ENCODE measurements at regions not wholly inside any gene's neighbourhood (a gene's known extent, or its start where the extent isn't known, plus 50 kb on each side); places are given as distances from the start of the nearest gene placed in this dataset.

DNA sequence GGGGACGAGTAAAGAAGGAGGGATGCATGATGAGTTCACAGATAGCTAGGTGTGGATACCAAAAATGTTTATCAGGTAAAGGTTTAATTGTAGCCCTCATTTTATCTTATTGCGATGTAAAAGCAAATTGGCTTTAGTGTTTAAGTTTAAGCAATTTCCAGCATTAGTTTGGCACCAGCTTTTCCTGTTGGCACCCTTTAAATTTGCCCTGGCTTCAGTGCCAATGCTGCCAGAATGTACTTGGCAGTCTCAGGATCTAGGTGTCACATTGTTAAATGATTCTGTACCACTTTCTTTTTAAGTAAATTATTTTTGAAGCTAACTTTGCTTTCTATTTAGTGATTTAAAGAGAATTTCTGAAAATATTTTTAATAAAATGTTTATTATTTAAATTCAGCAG lies 681.8 kb downstream of the PCDH18 start:
- DNase-seq (ENCODE audit: low spot score): no peak

DNA sequence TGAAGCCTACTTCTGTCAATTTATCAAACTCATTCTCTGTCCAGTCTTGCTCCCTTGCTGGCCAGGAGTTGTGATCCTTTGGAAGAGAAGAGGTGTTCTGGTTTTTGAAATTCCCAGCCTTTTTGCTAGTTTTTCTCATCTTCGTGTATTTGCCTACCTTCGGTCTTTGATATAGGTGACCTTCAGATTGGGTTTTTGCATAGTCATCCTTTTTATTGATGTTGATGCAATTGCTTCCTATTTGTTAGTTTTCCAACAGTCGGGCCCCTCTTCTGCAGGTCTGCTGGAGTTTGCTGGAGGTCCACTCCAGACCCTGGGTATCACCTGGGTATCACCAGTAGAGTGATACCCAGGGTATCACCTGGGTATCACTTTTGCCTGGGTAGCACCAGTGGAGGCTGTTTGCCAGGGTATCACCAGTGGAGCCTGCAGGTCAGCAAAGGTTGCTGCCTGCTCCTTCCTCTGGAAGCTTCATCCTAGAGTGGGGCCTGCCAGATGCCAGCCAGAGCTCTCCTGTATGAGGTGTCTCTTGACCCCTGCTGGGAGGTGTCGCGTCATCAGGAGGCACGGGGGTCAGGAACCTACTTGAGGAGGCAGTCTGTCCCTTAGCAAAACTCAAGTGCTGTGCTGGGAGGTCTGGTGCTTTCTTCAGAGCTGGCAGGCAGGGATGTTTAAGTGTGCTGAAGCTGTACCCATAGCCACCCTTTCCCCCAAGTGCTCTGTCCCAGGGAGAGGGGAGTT lies 684.2 kb downstream of the PCDH18 start:
- DNase-seq (ENCODE audit: low spot score): no peak

DNA sequence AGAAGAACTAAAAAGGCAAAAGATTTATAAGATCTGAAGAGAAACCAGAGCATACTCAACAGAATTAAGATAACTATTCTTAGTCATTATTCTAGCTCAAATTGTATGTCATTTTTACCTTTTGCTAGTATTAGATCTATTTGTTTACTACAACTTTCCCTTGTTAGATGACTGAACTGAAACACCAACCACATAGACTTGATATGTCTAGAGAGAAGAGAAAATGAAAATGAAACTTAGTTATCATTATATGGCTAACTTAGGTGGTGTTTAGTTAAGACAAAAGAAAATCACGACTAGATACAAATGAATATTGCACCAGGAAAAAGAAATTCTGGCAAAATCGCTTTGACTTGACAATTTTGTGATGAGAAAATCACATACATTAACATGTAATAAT lies 690.8 kb downstream of the PCDH18 start:
- no peak for DNase-seq (ENCODE audit: low spot score)

DNA sequence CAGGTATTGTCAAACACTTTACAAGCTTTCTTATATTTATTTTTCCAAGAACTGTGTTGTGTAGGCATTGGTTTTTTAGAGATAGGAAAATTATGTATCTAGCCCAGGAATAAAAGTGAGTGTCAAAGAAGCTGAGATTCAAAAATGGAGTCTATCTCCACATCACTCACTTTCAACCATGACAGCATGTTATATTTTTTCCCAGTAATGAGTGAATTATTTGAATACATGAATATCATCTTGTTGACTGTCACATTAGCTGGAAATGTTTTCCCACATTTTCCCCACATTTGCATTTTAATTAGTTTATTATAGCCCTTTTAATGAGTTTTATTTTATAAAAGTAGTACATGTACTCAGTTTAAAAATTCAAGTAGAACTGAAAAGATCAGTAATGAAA lies 693.7 kb downstream of the PCDH18 start:
- no peak for DNase-seq (ENCODE audit: low spot score)

DNA sequence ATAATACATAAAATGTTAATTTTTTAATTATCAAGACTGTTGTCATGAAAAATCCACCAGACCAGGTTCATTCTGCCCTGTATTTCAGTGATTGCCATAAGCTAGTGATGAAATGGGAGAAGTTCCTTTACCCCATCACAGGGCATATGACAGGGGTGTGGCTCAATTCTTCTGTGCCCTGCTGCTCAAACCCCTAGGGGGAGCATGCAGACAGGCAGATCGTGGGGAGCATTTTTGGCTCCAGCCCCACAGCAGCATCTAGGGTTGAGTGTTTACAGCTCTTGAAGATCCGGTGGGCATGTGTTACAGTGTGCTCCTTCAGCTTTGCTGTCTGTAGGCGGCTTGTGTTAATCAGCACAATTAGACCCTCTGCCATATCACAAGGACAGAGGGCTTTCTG lies 700.7 kb downstream of the PCDH18 start:
- no peak for DNase-seq (ENCODE audit: low spot score)

GRCh38 chr4:136829280-136829679 lies 703.0 kb downstream of the PCDH18 start:
- DNase-seq (ENCODE audit: low spot score): no peak

DNA sequence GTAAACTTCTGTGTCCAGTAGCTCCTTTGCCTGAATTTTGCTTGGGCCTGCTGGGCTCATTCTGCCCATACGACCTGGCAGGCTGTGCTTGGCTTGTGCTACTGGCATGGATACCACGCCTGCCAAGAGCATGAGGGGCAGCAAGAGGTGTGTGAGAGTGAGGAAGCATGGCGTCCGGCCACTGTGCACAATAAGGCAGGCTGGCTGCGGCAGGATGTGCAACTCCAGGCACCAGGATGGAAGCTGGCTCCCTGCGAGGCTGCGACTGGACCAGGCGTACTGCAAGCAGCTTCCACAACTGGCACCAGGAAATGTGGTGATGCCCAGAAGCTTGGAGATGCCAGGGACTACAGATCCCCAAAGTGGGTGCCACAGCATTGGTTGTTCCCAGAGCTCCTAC lies 709.3 kb downstream of the PCDH18 start:
- DNase-seq (ENCODE audit: low spot score): no peak

- no peak for DNase-seq (ENCODE audit: low spot score)
These were observed 713.4 kb downstream of the PCDH18 start for GRCh38 chr4:136818811-136819330.

GRCh38 chr4:136812100-136812880 lies 720.0 kb downstream of the PCDH18 start:
- DNase-seq (ENCODE audit: low spot score): no peak

DNA sequence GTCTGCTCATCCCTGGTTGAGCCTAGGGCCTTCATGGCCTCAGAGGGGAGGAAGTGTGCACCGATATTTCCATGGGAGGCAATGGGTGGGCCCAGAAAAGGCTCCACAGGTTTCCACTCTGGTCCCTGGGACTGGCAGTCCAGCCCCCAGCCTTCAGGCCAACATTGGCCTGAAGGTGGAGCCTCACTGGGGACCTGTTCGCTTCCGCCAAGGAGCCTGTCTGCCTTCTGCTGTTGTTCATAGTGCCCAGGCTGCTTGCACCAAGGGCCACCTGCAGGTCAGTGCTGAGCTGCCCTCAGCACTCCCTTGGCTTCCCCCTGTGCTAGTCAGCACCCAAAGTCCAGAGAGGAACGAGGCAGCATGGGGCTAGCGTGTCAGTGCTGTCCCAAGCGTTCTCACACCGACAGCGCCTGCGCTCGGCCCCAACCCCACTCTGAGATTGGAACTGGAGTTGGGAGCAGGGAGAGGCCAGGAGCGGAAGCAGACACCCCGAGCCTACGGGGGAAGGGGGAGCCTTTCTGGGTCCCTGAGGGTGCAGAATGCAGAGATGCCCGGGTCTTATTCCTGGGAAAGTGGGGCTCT lies 720.7 kb downstream of the PCDH18 start:
- DNase-seq (ENCODE audit: low spot score): no peak

GRCh38 chr4:136810626-136811025 lies 721.7 kb downstream of the PCDH18 start:
- no peak for DNase-seq (ENCODE audit: low spot score)

DNA sequence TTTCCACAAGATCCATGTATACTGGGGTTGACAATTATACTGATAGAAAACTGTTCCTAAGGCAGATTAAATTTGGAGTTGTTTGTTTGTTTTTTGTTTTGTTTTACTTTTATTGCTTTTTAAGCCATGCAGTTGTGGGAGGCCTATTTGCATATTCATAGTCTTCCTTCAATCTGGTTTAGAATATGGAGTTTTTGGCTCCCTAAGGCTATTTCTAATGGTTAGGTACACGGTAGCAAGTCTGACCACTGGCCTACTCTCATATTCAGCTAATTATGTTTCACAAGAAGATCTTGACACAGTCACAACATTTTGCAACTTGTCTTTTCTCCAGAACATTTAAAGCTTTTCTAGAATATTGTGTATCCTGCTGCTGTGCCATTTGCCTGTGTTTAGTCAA lies 725.5 kb downstream of the PCDH18 start:
- DNase-seq (ENCODE audit: low spot score): no peak

- no peak for DNase-seq (ENCODE audit: low spot score)
These were observed 726.7 kb downstream of the PCDH18 start for GRCh38 chr4:136805617-136806016.

- DNase-seq (ENCODE audit: low spot score): no peak
These were observed 728.9 kb downstream of the PCDH18 start for GRCh38 chr4:136803433-136803832.

DNA sequence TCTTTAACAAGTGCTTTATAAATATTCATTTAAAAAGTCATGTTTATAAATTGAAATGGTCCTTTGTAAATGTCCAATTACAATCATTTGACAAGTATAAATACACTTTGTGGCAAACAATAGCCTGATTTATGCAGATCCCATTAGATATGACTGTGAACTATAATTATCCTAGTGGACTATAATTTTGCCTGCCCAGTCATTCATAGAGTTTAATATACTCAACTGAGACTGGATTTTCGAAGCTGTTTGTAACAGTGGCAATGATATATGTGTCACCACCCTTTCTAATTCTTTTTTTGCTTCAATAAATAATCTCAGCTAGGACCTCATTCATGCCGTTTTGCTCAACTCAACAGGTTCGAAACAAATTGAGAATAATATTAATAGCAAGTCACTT lies 732.0 kb downstream of the PCDH18 start:
- no peak for DNase-seq (ENCODE audit: low spot score)

- no peak for DNase-seq (ENCODE audit: low spot score)
These were observed 735.3 kb downstream of the PCDH18 start for GRCh38 chr4:136796953-136797352.

- DNase-seq (ENCODE audit: low spot score): no peak
These were observed 738.4 kb downstream of the PCDH18 start for GRCh38 chr4:136793848-136794247.

DNA sequence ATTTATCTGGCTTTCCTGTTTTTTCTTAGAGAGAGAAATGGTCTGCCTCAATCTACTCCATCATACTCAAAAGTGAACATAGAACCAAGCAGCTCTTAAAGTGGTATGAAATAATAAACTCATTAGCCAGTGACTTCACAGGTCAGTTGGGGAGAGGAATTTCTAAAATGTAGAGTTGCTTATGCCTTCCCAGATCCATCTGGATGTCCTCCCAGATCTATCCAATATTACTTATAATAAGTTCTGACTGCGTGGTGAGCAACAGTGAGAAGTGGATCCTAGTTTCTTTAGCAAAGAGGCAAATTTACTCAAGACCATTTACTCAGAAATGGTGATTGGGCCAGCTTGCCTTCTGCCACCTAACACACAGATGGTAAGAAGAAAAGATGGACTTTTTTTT lies 748.0 kb downstream of the PCDH18 start:
- no peak for DNase-seq (ENCODE audit: low spot score)

- DNase-seq (ENCODE audit: low spot score): no peak
These were observed 762.6 kb downstream of the PCDH18 start for GRCh38 chr4:136769717-136770116.

DNA sequence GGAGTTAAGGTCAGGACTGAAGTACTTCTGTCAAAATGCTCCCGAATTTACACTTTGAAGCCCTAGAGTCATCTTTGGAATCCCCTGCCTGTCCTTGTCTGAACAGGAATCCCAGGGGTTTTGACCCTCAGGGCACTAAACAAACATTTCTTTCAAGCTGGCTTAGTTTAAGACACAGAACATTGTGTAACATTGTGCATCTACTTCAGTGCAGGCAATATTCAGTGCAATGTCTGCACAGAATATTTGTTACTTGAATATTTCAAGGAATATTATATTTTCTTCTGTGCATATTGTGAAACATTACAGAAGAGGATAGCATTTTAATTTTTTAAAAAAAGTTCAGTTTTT lies 763.4 kb downstream of the PCDH18 start:
- DNase-seq (ENCODE audit: low spot score): no peak

DNA sequence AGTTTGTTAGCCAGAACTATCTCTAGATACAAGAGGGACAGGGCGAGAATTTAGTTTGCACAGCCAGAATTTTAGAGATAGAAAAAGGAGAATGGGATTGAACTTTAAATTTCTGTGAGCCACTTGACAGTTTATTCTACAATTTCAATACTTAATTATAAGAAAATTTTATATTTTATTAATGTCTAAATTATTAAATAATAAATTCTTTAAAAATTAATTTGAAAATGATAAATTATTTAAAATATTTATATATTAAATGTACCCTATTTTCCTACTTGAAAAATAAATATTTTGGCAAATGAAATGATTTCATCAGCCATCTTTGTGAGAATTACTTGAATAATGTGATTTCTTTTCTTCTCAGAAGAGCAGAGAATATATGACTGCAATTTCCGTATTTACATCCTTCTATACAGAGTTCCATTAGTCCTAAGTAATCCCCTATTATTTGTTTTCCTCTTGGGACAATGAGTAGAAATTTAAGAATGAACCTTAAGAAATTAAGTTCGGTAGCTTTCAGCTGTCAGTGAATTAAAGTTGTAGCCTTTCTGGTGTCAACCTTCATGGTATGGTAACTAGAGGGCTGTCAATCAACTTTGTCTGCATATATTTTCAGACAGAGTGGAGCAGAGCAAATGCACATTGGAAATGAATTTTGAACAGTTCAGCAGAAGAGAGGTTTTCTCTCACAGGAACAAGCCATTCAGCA lies 763.9 kb downstream of the PCDH18 start:
- no peak for DNase-seq (ENCODE audit: low spot score)

DNA sequence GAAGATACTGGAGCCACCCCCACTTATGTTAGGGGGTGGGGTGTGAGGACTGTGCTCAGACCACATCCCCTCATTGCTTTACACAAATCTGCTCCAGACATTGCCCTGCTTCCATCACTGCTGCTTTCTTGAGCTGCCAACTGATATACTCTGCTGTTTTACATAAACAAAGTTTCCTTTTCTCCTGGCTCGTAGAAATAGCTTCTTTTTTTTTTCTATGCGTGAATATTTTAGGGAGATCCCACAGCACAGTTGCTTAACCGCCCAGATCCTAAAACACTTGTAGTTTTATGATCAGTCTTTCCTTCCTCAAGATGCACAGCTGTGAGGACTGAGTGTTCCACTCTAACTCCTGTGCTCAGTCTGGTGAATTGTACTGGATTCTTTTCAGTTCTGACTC lies 768.4 kb downstream of the PCDH18 start:
- DNase-seq (ENCODE audit: low spot score): no peak
